Smooth muscle cell of the brain vasculature (primary cell): ENCODE measurements at regions not wholly inside any gene's neighbourhood (a gene's known extent, or its start where the extent isn't known, plus 50 kb on each side); places are given as distances from the start of the nearest gene placed in this dataset.
"Not testable (repeated sequence)": the region's sequence is repeated elsewhere in the genome, so short reads cannot be mapped to it uniquely, and the experiment has no call there.

ENCODE experiments used
- DNase-seq: peaks from one replicate; pipeline ENCODE4 v3.0.0-alpha.2; 2012; ENCODE audit warnings: low read depth, low spot score

DNA sequence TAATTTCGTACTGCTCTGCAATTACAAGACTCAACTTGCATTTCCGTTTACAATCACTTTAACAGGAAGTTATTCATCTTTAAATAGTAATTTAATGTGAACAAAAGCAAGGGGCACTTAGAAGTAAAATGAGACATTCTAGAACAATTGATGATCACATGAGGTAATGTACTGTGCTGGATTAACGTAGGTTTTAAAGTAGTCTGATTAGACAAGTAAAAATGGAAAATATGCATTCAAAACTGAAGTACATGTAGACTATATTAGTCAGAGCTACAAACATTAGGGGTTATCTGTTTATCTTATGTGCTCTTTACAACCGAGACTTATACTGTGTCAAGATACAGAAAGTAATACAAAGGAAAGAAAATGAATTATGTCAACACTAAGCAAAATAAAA, 1528.0 kb downstream of the SLITRK5 start:
- DNase-seq, result no peak

DNA sequence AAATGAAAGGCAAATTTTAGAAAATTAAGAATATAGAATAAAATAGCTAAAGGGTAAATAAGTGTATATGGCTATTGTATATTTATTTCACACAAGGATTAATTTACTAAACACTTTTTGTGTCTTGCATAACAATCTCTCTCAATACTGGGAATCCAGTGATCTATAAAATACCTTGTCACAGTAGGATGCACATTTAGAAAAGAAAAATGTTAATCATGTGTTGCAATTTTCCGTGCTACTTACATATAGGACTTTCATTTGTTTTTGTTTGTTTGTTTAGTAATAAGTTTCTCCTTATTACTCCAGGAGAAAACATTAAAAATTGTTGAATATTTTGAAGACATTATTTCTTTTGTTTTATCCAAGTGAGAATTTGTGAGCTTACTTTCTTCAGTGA, 1533.3 kb downstream of the SLITRK5 start:
- DNase-seq, result no peak

DNA sequence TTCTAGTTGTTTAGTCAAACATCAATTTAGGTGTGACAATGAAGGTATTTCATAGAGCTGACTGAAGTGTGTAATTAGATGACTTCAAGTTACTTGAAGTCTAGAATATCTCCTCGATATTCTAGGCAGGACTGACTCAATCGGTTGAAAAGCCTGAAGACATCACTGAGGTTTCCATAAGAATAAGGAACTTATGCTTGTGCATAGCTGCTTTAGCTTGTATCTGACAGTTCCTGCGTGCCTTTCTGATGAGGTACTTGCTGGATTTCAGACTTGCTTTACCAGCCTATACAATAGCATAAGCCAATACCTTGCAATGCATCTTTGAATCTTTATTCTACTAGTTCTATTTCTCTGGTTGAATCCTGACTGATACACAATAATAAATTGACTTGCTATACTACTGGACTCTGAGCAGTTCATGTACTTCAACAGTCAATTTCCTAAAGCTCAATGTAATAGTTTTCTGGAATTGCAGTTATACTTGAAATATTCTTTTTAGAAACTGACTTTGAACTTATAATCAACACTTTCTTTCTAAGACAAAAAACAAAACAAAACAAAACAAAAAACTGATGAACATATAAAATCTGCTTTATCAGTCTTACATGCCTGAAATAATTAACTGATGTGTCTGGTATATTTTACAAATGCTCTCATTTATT, 1534.8 kb downstream of the SLITRK5 start:
- no peak for DNase-seq

DNA sequence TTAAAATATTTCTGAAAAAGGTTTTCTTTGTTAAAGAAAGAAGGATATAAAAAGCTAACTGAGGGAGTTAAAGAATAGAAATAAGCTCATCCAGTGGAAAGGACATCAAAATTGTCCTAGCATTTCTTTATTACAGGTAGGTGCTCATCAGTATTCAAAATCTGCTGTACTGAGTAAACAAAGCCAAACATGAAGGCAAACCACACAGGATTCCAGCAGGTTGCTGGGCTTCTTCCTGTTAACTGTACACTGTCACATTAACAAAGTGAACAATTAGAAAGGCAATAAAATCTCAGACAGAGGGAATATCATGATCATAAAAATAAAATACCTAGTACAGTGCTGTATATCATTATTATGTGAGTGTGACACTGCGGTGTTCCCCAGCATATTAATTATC, 1541.0 kb downstream of the SLITRK5 start:
- no peak for DNase-seq

DNA sequence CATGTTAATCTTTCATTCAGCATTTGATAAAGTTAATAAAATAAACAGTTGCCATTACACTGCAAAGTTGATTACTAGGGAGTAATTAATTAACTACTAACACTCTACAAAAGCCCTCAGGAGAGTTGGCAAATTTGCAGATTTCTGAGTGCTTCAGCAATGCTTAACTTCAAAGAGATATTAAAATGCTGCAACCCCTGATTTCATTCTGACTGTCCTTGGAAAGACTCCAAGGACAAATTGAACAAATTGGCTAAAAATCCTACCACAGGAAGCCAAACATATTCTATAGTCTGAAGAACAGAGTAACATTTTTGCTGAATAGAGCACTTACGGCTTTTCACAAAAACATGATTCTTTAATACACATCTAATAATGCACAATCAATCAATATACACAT, 1543.0 kb downstream of the SLITRK5 start:
- DNase-seq, result no peak

DNA sequence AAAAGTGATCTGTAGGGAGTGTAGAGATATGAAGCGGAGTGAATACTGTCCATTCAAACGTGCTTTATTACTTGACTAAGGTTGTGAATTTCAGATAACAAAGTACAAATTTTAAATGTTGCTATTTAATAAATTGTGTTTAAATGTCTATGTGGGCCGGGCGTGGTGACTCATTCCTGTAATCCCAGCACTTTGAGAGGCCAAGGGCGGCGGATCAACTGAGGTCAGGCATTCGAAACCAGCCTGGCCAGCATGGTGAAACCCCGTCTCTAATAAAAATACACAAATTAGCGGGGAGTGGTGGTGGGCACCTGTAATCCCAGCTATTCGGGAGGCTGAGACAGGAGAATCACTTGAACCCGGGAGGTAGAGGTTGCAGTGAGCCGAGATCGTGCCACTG, 1544.1 kb downstream of the SLITRK5 start:
- DNase-seq, result not testable (repeated sequence)

DNA sequence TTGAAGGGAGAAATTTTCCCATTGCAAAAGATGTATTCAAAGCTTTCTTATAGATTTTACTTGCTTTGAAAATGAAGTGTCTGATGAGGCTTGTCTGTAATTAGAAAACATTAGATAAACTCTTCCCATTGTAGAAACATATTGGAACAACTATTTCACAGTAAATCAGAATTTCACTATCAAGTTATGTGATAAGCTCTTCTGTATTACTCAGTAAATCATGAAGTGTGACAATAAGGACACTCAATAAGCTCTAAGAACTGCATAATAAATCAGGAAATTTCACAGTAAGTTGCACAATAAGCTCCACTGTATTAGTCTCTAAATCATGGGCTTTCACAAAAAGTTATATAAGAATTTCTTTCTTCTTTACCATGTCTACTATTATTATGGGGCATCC, 1546.6 kb downstream of the SLITRK5 start:
- no peak for DNase-seq

DNA sequence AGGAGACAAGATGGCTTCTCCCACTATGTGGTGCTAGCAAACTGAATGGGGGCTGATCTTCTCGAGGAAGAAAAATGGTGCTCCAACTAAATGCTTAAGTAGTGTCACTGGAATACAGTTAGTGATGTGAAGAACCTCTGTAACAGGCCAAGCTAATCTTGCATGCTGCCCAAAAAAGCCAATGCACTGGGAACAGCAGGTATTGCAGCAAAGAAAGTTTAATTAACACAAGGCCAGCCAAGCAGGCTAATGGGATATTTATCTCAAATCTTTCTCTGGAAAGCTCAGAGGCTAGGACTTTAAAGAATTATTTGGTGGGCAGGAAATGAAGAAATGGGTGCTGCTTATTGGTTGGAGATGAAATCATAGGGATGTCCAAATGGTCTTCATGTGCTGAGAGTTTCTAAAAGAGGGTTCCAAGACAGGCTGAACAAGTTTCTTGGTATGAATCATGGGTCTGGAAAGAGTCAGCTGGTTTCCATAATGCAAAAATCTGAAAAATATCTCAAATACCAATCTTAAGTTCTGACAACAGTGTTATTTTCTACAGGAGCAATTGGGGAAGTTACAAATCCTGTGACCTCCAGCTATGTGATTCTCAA, 1550.5 kb downstream of the SLITRK5 start:
- DNase-seq, result no peak

DNA sequence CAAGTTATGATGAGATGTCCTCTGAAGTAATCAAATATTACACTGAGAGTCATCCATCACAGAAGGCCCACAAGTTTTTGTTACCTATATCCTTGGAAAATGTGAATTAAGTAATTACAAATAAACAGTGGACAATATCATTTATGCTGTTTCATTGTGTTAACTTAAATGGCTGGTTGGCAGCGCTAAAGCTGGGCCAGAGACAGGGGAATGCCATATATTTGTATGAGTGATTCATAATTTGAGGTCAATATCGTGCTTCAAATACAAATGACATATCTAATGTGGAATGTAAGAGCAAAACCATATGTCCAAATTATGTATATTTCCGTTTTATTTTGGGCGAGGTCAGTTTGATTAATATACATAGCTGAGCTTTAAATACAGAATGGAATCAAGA, 1556.2 kb downstream of the SLITRK5 start:
- no peak for DNase-seq

DNA sequence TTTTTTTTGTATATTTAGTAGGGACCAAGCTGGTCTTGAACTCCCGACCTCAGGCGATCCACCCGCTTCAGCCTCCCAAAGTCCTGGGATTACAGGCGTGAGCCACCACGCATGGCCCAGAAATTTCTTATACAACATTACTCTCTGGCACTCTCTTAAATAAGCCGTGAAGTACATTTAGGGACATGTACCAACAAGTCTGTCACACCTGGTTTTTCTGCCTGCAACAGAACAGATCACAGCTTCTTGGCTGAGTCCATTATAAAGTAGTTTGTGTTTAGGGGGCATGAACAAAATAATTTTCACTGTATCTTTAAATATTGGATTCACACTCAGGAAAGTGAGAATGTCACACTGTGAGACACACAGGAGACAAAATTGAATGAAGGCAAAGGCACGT, 1567.3 kb downstream of the SLITRK5 start:
- no peak for DNase-seq

DNA sequence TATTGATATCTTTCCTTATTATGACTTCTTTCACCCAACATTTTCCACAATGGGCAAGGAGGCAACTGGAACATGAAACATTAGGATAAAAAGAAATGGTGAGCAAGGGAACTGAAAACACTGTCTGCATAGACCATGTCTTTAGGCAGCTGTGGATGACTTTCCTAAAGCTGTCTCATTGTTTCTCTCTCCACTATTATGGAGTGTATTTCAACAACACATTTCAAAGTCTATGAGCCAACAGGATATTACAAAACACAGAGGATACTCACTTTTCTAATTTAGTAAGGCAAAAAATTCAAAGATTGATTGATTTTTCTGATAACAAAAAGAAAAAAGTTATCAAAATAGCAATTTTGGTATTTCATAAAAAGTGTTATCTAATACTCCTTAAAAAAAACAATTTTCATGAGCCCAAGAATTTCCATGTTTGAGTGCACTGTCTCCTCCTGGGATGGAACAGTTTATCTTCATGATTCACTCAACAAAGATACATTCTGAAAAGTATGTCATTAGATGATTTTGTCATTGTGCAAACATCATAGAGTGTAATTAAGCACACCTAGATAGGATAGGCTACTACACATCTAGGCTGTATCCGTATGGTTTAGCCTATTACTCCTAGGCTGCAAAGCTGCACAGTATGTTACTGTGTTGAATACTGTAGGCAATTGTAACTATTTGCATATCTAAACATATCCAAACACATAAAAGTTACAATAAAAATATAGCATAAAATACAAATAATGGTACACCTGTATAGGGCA, 1568.4 kb downstream of the SLITRK5 start:
- DNase-seq, result no peak

DNA sequence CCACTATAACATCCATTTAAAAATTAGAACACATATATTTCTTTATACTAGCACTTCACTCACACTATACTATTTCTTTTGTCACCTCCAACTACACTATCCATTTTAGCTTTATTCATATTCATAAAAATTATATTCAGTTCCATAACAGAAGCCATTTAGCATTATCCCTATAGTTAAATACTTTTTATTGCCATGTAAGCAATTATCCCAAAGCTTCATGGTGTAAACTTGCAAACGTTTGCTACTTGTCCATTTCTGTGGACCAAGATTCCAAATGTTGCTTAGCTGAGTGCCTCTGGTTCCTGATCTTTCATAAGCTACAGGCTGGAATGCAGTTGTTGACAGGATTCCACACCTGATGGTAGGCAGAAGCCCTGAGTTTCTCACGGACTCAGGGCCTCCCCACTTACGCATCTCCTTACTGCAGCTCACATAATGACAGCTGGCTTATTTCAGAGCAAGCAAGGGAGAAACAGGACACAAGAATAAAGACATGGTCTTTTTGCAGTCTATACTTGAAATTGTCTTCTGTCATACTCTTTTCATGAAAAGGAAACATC, 1584.8 kb downstream of the SLITRK5 start:
- DNase-seq, result no peak

DNA sequence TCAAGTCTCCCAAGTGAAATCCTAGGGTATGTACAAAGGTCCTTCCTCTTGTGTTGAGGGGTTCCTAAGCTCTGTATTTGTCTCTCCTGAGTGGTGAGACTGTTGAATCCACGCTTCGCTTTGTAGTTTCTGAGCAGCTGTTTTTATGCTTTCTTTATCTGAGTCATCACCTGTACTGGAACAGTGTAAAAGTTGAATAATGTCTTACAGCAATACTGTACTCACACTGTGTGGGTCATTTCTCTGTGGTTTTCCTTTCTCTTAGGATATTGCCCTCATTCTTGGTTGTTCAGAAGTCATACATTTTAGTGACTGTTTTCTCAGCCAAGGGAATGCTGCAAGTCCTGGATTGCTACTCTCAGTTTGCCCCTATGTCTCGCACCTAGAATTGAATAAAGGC, 1596.6 kb downstream of the SLITRK5 start:
- DNase-seq, result no peak

DNA sequence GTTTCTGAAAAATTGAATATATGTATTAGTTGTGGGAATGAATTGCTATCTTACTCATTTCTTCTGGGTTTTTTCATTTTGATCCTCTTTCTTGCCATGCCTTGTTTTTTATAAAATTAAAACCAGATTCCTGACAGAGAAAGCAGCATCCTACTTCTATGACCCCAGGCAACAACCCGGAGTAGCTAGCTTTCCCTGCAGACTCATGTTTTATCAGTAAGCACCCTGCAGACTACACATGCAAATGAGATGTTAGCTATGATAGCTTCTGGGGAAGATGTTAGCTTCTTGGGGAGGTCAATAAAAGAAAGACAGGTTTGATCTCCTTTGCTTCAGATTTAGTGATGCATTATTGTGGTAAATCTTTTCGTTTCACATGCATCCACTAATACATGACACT, 1598.6 kb downstream of the SLITRK5 start:
- DNase-seq, result no peak

DNA sequence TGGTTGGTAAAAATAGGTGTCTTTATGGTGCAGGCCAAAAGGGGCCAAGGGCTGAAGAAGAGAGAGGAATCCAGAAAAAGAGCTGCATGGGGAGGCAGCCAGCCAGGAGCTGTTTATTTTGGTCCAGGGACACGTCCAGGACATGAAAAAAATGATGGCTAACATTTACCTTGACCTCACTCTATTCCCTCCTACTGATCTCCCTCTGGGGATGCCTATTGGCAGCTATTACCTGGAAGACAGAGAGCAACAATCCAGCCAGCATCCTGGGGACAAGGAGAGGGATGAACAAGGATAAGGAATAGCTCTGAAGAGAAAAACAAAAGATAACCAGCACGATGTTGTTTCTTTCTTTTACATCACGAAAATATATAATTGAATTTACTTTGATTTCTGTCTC, 1599.6 kb downstream of the SLITRK5 start:
- DNase-seq, result no peak

DNA sequence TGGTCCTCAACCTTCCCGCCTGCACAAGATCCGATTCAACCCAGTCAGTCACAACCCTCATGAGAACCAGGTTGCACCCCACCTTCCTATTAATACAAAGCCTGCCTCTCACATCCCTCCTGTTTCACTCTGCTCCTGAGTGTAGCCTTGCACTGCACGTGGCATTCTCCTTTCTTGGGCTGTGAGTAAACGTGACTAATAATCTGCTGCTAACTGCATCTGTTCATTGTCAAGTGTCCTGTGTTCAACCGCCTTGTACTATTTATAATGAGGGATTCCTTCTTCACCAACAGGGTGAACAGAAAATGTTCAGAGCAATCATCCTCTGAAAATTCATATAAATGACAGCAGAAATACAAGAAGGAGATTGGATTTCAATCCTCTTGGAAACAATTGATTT, 1608.2 kb downstream of the SLITRK5 start:
- no peak for DNase-seq

DNA sequence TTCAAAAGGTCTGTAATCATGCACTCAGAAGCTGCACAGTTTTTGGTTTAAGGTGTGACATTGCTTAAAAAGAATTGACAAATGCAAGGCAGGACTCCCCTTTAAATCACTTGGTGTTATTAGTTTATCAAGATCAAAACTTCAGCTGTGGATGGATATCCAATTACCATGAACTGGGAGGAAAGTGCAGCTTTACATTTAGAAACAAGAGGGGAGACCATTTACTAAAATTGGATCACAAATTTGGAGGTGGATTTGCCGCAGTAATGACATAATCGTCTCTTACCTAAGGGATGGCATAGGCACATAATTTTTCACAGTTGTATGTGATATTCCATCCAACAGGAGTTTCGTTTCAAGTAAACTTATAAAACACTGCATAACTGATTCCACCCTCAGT, 1610.2 kb downstream of the SLITRK5 start:
- no peak for DNase-seq

DNA sequence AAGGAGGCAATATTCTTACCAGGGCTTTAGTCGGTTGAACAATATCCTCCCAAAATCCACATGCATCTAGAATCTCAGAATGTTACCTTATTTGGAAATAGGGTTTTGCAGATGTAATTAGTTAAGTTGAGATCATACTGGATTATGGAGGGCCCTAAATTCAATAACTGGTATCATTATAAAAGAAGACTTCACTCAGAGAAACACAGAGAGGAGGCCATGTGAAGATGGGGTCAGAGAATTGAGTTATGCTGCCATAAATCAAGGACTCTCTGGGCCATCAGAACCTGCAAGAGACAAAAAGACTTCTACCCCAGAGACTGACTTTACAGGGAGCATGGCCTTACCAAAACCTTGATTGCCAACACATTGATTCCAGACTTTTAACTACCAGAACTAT, 1611.1 kb downstream of the SLITRK5 start:
- no peak for DNase-seq

DNA sequence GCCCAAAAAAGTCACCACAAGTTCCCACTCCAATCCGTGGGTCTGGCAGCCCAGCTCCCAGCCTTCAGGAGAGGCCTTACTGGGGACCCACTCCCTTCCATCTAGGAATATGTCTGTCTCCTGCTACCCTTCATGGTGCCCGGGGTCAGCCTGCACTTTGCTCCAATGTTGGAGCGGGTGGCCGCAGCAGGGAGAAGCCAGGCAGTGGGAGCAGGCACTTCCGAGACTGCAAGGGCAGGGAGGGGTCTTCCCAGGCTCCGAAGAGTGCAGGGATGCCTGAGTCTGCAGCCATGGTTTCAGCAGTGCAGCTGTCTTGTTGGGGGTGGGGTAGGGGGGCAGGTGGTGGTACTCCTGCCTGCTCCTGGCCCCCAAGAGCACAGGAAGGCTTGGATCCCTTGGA, 1616.2 kb downstream of the SLITRK5 start:
- DNase-seq, result no peak

DNA sequence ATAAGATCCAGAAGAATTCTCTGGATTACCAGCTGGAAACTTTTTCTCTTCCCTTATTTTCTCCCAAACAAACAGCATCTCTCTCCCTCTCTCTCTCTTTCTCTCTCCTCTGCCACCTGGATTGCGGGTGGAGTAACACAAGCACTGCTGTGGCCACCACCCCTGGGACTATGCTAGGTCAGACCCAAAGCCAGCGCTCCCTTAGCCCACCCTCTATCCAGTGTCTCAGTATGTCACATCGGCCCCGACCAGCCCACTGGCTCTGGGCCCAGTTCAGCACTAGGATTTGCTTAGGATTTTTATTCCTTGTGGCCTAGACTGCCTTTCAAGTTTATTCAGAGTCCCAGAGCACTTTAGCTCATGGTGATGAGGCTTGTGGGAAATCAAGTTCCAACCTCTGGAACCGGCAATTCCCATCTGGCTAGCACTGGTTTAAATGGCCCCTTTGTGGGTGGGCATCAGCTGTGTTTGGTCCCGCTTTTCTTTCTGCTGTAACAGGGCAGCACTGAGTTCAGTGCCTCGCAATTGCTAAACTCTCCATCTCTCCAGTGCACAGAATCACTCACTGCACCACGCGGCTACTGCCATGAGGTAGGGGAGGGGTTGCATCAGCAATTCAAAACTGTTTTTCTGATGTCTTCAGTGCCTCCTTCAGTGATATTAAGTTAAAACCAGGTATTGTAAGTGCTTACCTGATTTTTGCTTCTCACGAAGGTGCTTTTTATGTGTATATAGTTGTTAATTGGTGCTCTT, 1623.1 kb downstream of the SLITRK5 start:
- DNase-seq, result no peak

DNA sequence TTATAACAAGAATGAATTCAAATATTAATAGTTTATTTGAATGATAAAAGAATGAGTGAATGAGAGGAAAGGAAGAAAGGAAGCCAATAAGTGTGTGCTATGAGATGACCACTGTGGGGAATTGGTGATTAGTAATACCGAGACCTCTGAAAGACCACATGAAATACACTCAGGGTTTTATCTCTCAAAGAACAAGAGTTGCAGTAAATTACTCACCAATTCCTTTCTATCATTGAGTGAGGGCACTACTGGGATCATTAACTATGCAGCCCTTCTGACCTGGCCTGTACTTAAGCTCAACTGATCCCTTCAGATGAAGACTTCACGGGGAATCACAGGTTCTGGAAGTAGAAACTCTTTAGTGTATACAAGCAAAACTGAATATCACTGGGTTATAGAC, 1636.1 kb downstream of the SLITRK5 start:
- no peak for DNase-seq
